Heart right ventricle (tissue), 16 donors: ENCODE measurements at regions not wholly inside any gene's neighbourhood (a gene's known extent, or its start where the extent isn't known, plus 50 kb on each side); places are given as distances from the start of the nearest gene placed in this dataset.

ENCODE experiments used
- ATAC-seq, 8 donors: fragments of 200-7000 bp; cut with Tn5 transposase; one replicate each; pipeline ENCODE4 v1.9.1; 2020; ENCODE audit warnings: mild to moderate bottlenecking in 8 of 8, moderate library complexity in 8 of 8, moderate number of reproducible peaks in 1 of 8
- DNase-seq, 2 donors: peaks; one replicate each; pipeline ENCODE4 v3.0.0-alpha.2; 2020
- H3K27ac ChIP-seq, 10 donors: fragments of 200-600 bp; sonication (generic) in 2 of 10; one replicate each; pipeline versions ENCODE4 v1.5.0 to v1.8.0; 2020 to 2022; ENCODE audit warnings: mild to moderate bottlenecking in 3 of 10
- H3K27me3 ChIP-seq, 7 donors: fragments of 200-600 bp; one replicate each; pipeline ENCODE4 v1.8.0; 2021 to 2022; ENCODE audit warnings: mild to moderate bottlenecking in 2 of 7
- H3K36me3 ChIP-seq, 9 donors: fragments of 200-600 bp; sonication (generic) in 1 of 9; one replicate each; pipeline versions ENCODE4 v1.5.0 to v1.8.0; 2020 to 2022; ENCODE audit warnings: mild to moderate bottlenecking in 2 of 9
- H3K4me1 ChIP-seq, 9 donors: fragments of 200-600 bp; sonication (generic) in 1 of 9; one replicate each; pipeline versions ENCODE4 v1.5.0 to v1.8.0; 2020 to 2022; ENCODE audit warnings: mild to moderate bottlenecking in 4 of 9
- H3K4me3 ChIP-seq, 10 donors: fragments of 200-600 bp; sonication (generic) in 2 of 10; one replicate each; pipeline versions ENCODE4 v1.5.0 to v1.8.0; 2020 to 2022; ENCODE audit warnings: mild to moderate bottlenecking in 7 of 10, moderate library complexity in 2 of 10
- H3K9me3 ChIP-seq, 11 donors: fragments of 200-600 bp in 10 of 11; sonication (generic) in 2 of 11; one replicate each; pipeline versions ENCODE4 v1.5.0 to v1.8.0; 2013 to 2022; ENCODE audit warnings: mild to moderate bottlenecking in 2 of 11, control low read depth in 1 of 11, moderate library complexity in 1 of 11
- WGBS, 2 donors: extraction: QIAGEN DNeasy Blood & Tissue Kit; methylation state at CpG; one replicate each; pipeline ENCODE4 v1.1.7; 2013; ENCODE audit warnings: inconsistent platforms in 1 of 2; 5-methylcytosine and 5-hydroxymethylcytosine counted together
- intact Hi-C, 10 donors: fragments of 100-400 bp; cut with DNase I; formaldehyde crosslinking; loops; one replicate each; pipeline versions ENCODE4 v1.11.1 to v1.14.2; 2022
- TF ChIP-seq, protein P1 (sequence below), 9 donors: fragments of 200-600 bp; sonication (generic) in 2 of 9; IDR thresholded peaks; one replicate each; pipeline versions ENCODE4 v1.5.0 to v1.8.0; 2021 to 2022; ENCODE audit warnings: antibody characterized with exemption in 9 of 9, mild to moderate bottlenecking in 5 of 9, moderate library complexity in 1 of 9
- donor health status: Arrhythmogenic right ventricular cardiomyopathy.
- donor health status: ischemic (EF 13 %, LVEDD 7.1; RV severe dilation, severe dysfunction).
- donor health status: healthy with polysubstance abuse.
- donor health status: DM: no; HTN: yes; CAD: no.
- donor health status: DM: no; HTN: no; CAD: no.
- donor health status: ischemic (EF 25% LVEDD 6.9; RV normal size, moderate dysfunction).
- donor health status: ischemic (EF 25% LVEDD 5.7; RV mildly dilated, moderate dysfunction).
- donor health status: healthy.
- donor health status: DM: yes; HTN: yes; CAD: no.
- donor health status: Ischemic cardiomyopathy.
- donor health status: ischemic (EF 35%, LVEDD 5.7; RV mildly dilated, moderate dysfunction).
- donor health status: nonischemic (EF 11% LVEDD 7.7; RV severe dilation, severe dysfunction).
- donor health status: DM: yes; HTN: yes; CAD: no.
- donor health status: PGD.
- donor health status: ischemic (EF 29% LVEDD 5.4; RV normal size, mild dysfunction).
- donor health status: nonischemic (EF 23%, LVEDD 6.1; RV moderate dilation, normal function).

DNA sequence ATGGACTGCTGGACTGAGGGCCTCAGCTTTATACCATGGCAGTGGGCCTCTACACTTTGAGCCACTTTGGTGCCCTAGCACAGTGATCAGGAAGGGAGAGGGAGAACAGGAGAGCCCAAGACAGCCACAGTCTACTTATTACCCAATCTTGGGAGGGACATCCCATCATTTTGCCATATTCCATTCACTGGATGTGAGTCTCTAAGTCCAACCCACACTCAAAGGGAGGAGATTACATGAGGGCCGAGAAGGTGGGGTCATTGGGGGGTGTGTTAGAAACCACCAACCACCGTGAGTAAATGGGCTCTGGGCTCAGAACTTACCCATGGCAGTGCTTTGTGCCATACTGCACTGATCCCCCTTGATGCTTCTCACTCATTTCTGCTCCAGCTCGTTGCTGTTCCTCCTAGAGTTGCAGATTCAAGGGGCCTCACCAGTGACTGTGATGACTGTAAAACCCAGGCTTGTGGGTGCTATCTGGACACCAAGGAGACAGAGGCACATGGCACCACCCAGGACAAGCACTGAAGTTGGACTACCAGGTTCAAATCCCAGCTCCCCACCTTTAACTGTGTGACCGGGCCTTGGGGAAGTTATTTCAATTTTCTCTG, 97.6 kb upstream of the RAB6C start:
- TF ChIP-seq, protein P1, sequence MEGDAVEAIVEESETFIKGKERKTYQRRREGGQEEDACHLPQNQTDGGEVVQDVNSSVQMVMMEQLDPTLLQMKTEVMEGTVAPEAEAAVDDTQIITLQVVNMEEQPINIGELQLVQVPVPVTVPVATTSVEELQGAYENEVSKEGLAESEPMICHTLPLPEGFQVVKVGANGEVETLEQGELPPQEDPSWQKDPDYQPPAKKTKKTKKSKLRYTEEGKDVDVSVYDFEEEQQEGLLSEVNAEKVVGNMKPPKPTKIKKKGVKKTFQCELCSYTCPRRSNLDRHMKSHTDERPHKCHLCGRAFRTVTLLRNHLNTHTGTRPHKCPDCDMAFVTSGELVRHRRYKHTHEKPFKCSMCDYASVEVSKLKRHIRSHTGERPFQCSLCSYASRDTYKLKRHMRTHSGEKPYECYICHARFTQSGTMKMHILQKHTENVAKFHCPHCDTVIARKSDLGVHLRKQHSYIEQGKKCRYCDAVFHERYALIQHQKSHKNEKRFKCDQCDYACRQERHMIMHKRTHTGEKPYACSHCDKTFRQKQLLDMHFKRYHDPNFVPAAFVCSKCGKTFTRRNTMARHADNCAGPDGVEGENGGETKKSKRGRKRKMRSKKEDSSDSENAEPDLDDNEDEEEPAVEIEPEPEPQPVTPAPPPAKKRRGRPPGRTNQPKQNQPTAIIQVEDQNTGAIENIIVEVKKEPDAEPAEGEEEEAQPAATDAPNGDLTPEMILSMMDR (IDR thresholded peaks at IDR 0.05): no peak
- no peak for ATAC-seq
- H3K27ac ChIP-seq: no peak overlapping the region
- no peaks in the 10 kb centered on the region for H3K9me3 ChIP-seq
- H3K27me3 ChIP-seq: peaks cover 0 to 13% (median 0%) of the 10 kb centered on the region in 7 donors
- H3K36me3 ChIP-seq: no peaks in the 10 kb centered on the region
- H3K4me1 ChIP-seq: peaks cover under 1 to 11% (median 8%) of the 10 kb centered on the region in 9 donors
- WGBS, 2 donors: 83 to 85% methylated on average over 4 of the region's 4 CpGs
- DNase-seq: no peak
- no peak overlapping the region for H3K4me3 ChIP-seq
- intact Hi-C loops: no loop called here

DNA sequence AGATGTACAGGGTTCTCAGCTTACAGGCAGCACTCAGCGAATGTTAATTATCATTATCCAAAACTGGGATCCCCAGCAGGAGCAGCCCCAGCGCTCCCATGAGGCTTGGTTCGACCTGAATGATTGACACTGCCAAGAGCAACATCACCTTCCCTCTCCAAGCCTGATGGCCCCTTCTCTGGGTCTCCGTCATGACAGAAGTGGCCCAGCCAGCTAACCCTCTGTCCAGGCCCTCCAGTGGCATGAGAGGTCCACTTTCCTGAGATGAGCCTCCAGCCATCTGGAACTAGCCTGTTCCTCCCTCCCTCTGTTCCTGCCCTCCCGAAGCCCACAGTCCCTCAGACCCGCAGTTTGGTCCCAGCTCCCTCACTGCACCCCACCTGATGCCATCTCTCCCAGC, 97.0 kb upstream of the RAB6C start:
- no peak overlapping the region for H3K4me3 ChIP-seq
- peaks cover 0 to 9% (median 4%) of the 10 kb centered on the region in 9 donors for H3K4me1 ChIP-seq
- no peak overlapping the region for H3K27ac ChIP-seq
- peaks cover 0 to 13% (median 0%) of the 10 kb centered on the region in 7 donors for H3K27me3 ChIP-seq
- intact Hi-C loops: no loop called here
- 83 to 88% methylated on average over 6 of the region's 6 CpGs for WGBS, 2 donors
- H3K9me3 ChIP-seq: no peaks in the 10 kb centered on the region
- no peak for ATAC-seq
- TF ChIP-seq, protein P1 (IDR thresholded peaks at IDR 0.05): no peak
- DNase-seq: no peak
- H3K36me3 ChIP-seq: no peaks in the 10 kb centered on the region

DNA sequence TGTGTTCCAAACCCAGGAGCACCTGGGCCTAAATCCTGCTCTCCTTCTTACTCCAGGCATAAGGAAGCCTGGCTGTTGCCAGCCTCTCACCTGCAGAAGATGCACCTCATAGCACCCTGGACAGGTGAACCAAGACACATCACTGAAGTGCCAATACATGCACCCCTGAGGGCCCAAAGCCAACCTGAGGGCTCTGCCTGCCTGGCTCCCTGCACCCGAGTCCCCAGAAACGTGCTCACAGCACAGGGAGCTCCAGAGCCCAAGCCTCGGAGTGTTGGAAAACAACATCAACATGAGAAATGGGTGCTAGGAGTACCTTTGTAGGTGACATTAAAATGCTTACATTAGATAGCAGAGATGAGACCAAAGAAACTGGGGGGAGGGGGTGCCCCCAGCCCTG, 96.3 kb upstream of the RAB6C start:
- Histone ChIP-seq H3K9me3 (no peaks in the 10 kb centered on the region), H3K27me3 (peaks cover 0 to 13% (median 0%) of the 10 kb centered on the region in 7 donors), H3K27ac (no peak overlapping the region), H3K4me1 (peaks cover 0 to 5% (median 1%) of the 10 kb centered on the region in 9 donors), H3K4me3 (no peak overlapping the region), H3K36me3 (no peaks in the 10 kb centered on the region)
- intact Hi-C loops: no loop called here
- no peak for DNase-seq
- 87 to 88% methylated on average over 3 of the region's 3 CpGs for WGBS, 2 donors
- no peak for ATAC-seq
- TF ChIP-seq, protein P1 (IDR thresholded peaks at IDR 0.05): no peak

DNA sequence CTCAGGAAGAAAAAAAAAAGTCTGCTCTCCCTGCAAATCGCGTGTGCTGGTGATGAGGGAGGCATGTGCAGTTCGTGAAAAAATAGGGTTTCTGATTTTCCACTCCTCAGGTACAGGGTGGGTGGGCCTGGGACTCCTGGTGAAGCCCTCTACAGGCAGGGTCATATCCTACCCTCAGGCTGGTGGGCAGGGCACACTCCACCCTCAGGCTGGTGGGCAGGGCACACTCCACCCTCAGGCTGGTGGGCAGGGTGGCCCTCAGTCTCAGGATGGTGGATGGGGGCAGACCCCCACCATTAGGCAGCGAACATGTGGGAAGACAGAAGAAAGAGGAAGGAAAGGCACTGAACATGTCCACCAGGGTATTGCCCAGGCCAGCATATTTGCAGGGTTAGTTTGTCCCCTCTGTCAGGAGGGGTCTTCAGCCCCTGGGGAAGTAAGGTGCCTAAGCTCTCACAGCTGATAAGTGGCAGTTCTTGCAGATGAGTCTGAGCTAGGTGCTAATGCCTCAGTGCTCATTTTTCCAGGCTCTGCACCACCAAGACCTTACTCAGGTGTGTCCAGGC, 95.2 kb upstream of the RAB6C start:
- Histone ChIP-seq H3K9me3 (no peaks in the 10 kb centered on the region), H3K36me3 (no peaks in the 10 kb centered on the region), H3K27me3 (peaks cover 0 to 13% (median 0%) of the 10 kb centered on the region in 7 donors), H3K27ac (no peak overlapping the region), H3K4me1 (no peaks in the 10 kb centered on the region), H3K4me3 (no peak overlapping the region)
- intact Hi-C loops: no loop called here
- no peak for DNase-seq
- TF ChIP-seq, protein P1 (IDR thresholded peaks at IDR 0.05): no peak
- WGBS, 2 donors: 76 to 84% methylated on average over 4 of the region's 4 CpGs
- ATAC-seq: no peak
